ENCODE measurements at regions not wholly inside any gene's neighbourhood (a gene's known extent, or its start where the extent isn't known, plus 50 kb on each side); places are given as distances from the start of the nearest gene placed in this dataset.

GRCh38 chr2:111695441-111696007 is 188.5 kb downstream of the ANAPC1 start:
- TF ChIP-seq CTCF (conservative IDR thresholded peaks at IDR 0.05), result no peak
- peaks cover 3% of the 10 kb centered on the region for H3K27me3 Mint-ChIP-seq (ENCODE audit: insufficient read depth)
- Histone ChIP-seq H3K9ac (ENCODE audit: extremely low read depth, low read length, poor library complexity, severe bottlenecking) (no peak overlapping the region), H3K27me3 (ENCODE audit: control insufficient read depth, insufficient read depth, low read length, poor library complexity, severe bottlenecking) (no peaks in the 10 kb centered on the region), H3K4me3 (ENCODE audit: low read length) (no peak overlapping the region), H3K4me1 (ENCODE audit: control insufficient read depth, insufficient read depth, low read length) (no peaks in the 10 kb centered on the region), H3K9me3 (ENCODE audit: control insufficient read depth, low read length) (no peaks in the 10 kb centered on the region), H3K27ac (ENCODE audit: low read depth, low read length) (no peak overlapping the region), H3K36me3 (ENCODE audit: control insufficient read depth, insufficient read depth, low read length) (no peaks in the 10 kb centered on the region)
- no peak overlapping the region for H3K4me3 Mint-ChIP-seq
- H3K36me3 Mint-ChIP-seq (ENCODE audit: low read depth), result peaks cover 2% of the 10 kb centered on the region
- 94 to 100% methylated on average over 5 to 8 of the region's 8 CpGs for WGBS, 2 experiments (ENCODE audit: insufficient coverage in 1 of 2, insufficient read length in 1 of 2)
- H3K27ac Mint-ChIP-seq, result no peak overlapping the region
- no peak for DNase-seq
- H3K4me1 Mint-ChIP-seq, result peaks cover 7% of the 10 kb centered on the region
- H3K9me3 Mint-ChIP-seq, result peaks cover 8% of the 10 kb centered on the region

GRCh38 chr2:111696226-111696625 is 187.8 kb downstream of the ANAPC1 start:
- WGBS, 2 experiments (ENCODE audit: insufficient coverage in 1 of 2, insufficient read length in 1 of 2), result 92 to 95% methylated on average over 3 of the region's 3 CpGs
- H3K4me1 Mint-ChIP-seq, result peaks cover 7% of the 10 kb centered on the region
- Histone ChIP-seq H3K4me1 (ENCODE audit: control insufficient read depth, insufficient read depth, low read length) (no peaks in the 10 kb centered on the region), H3K9me3 (ENCODE audit: control insufficient read depth, low read length) (no peaks in the 10 kb centered on the region), H3K4me3 (ENCODE audit: low read length) (no peak overlapping the region), H3K27ac (ENCODE audit: low read depth, low read length) (no peak overlapping the region), H3K36me3 (ENCODE audit: control insufficient read depth, insufficient read depth, low read length) (no peaks in the 10 kb centered on the region), H3K9ac (ENCODE audit: extremely low read depth, low read length, poor library complexity, severe bottlenecking) (no peak overlapping the region), H3K27me3 (ENCODE audit: control insufficient read depth, insufficient read depth, low read length, poor library complexity, severe bottlenecking) (no peaks in the 10 kb centered on the region)
- H3K9me3 Mint-ChIP-seq, result peaks cover 8% of the 10 kb centered on the region
- no peak for DNase-seq
- H3K36me3 Mint-ChIP-seq (ENCODE audit: low read depth), result peaks cover 2% of the 10 kb centered on the region
- TF ChIP-seq CTCF (conservative IDR thresholded peaks at IDR 0.05), result no peak
- peaks cover 3% of the 10 kb centered on the region for H3K27me3 Mint-ChIP-seq (ENCODE audit: insufficient read depth)
- no peak overlapping the region for H3K27ac Mint-ChIP-seq
- H3K4me3 Mint-ChIP-seq, result no peak overlapping the region

- peaks cover 2% of the 10 kb centered on the region for H3K36me3 Mint-ChIP-seq (ENCODE audit: low read depth)
- peaks cover 3% of the 10 kb centered on the region for H3K4me1 ChIP-seq (ENCODE audit: control insufficient read depth, insufficient read depth, low read length)
- H3K27me3 ChIP-seq (ENCODE audit: control insufficient read depth, insufficient read depth, low read length, poor library complexity, severe bottlenecking), result no peaks in the 10 kb centered on the region
- H3K9ac ChIP-seq (ENCODE audit: extremely low read depth, low read length, poor library complexity, severe bottlenecking), result no peak overlapping the region
- no peak overlapping the region for H3K27ac Mint-ChIP-seq
- peaks cover 10% of the 10 kb centered on the region for H3K4me1 Mint-ChIP-seq
- no peaks in the 10 kb centered on the region for H3K27me3 Mint-ChIP-seq (ENCODE audit: insufficient read depth)
- no peak overlapping the region for H3K27ac ChIP-seq (ENCODE audit: low read depth, low read length)
- no peak for TF ChIP-seq CTCF (conservative IDR thresholded peaks at IDR 0.05)
- peak; percentile 13 for DNase-seq
- H3K4me3 Mint-ChIP-seq, result no peak overlapping the region
- H3K9me3 Mint-ChIP-seq, result peaks cover 8% of the 10 kb centered on the region
- H3K36me3 ChIP-seq (ENCODE audit: control insufficient read depth, insufficient read depth, low read length), result no peaks in the 10 kb centered on the region
- 90 to 96% methylated on average over 2 to 5 of the region's 8 CpGs for WGBS, 2 experiments (ENCODE audit: insufficient coverage in 1 of 2, insufficient read length in 1 of 2)
- H3K4me3 ChIP-seq (ENCODE audit: low read length), result no peak overlapping the region
- no peaks in the 10 kb centered on the region for H3K9me3 ChIP-seq (ENCODE audit: control insufficient read depth, low read length)
Measured at GRCh38 chr2:111697560-111697959, 186.4 kb downstream of the ANAPC1 start.
